Non-pigmented ciliary epithelial cell (primary cell): ENCODE measurements at regions not wholly inside any gene's neighbourhood (a gene's known extent, or its start where the extent isn't known, plus 50 kb on each side); places are given as distances from the start of the nearest gene placed in this dataset.
A peak's percentile ranks its signal among the peaks of the same experiment; 100 is the strongest.

Experiments used
- DNase-seq: peaks from one replicate; pipeline ENCODE4 v3.0.0-alpha.2; 2010; ENCODE audit warnings: low read depth

DNA sequence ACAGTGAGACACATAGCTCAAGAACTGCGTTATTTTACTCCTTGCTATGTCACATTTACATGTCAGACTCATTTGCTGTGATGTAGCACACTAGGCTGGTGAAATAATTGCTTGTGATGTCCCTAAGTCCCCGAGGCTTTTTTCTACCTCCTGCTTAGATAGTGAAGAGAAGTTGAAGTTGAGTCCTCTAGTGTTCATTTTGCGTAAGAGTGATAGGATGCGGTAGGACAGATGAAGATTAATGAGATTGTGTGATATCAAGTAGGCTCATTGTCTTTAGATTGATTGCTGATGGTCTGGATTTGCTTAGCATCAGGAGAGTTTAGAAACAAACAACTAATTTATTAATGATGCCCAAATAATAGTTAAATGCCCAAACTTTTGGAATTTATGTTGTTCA is 173.6 kb upstream of the NUDT6 start:
- DNase-seq: no peak

DNA sequence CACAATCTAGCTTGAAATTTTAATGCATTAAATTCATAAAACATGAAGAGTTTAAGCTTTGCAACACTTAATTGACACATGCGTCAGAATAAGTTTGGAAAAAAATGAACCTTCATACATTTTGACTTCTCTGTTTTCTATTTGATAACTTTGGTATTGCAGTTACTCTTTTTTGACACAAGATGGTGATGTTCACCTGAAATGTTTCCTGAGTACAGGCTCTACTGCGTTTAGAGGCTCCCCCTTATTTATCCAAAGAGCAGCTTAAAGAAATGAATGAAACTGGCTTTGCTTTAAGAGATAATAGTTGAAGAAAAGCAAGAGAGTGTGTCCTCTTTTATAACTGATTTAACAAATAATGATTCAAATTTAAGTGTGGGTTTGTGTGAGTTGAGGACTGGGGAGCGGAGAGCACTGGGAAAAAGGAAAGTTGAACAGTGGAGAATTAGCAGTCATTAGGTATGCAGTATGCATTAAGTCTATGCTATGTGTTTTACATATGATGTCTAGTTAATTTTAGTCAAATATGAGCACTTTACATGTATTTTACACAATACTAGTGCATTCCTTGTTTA is 180.6 kb upstream of the NUDT6 start:
- no peak for DNase-seq

DNA sequence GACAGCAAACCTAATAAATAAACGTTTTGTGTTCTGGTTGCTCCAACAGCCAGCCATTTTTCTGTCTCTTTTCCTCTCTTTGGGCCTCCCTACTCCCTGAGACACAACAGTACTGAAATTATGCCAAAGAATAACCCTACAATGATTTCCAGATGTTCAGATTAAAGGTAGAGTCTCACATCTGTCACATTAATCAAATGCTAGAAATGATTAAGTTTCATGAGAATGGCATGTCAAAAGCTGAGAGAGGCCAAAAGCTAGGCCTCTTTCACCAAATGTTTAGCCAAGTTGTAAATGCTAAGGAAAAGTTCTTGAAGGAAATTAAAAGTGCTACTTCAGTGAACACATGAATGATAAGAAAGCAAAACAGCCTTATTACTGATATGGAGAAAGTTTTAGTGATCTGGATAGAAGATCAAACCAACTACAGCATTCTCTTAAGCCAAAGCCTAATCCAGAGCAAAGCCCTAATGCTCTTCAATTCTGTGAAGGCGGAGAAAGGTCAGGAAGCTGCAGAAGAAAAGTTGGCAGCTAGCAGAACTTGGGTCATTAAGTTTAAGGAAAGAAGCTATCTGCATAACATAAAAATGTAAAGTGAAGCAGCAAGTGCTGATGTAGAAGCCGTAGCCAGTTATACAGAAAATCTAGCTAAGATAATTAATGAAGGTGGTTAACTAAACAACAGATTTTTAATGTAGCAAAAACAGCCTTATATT is 182.1 kb upstream of the NUDT6 start:
- no peak for DNase-seq

DNA sequence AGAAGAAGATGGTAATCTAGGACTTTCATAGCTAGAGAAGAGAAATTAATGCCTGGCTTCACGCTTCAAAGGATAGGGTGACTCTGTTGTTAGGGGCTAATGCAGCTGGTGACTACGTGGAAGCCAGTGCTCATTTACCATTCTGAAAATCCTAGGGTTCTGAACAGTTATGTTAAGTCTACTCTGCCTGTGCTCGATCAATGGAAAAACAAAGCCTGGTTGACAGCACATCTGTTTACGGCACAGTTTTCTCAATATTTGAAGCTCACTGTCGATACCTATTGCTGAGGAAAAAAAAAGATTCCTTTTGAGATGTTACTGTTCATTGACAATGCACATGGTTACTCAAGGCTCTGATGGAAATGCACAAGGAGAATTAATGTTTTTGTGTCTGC is 182.6 kb upstream of the NUDT6 start:
- DNase-seq: no peak

DNA sequence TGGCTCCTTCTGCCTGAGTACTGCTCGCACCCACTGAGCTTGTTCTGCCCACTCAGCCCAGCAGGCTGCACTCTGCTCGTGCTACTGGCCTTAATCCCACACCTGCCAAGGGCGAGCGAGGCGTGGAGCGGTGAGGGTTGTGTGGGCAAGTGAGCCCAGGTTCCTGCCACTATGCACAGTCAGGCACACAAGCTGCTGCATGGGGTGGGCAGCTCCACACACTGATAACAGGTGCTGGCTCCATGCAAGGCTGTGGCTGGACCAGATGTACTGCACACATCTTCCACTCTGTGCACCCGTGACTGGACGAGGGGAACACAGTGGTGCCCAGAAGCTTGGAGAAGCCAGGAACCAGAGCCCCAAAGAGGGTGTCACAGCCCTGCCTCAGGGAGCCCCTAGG is 184.3 kb upstream of the NUDT6 start:
- no peak for DNase-seq

DNA sequence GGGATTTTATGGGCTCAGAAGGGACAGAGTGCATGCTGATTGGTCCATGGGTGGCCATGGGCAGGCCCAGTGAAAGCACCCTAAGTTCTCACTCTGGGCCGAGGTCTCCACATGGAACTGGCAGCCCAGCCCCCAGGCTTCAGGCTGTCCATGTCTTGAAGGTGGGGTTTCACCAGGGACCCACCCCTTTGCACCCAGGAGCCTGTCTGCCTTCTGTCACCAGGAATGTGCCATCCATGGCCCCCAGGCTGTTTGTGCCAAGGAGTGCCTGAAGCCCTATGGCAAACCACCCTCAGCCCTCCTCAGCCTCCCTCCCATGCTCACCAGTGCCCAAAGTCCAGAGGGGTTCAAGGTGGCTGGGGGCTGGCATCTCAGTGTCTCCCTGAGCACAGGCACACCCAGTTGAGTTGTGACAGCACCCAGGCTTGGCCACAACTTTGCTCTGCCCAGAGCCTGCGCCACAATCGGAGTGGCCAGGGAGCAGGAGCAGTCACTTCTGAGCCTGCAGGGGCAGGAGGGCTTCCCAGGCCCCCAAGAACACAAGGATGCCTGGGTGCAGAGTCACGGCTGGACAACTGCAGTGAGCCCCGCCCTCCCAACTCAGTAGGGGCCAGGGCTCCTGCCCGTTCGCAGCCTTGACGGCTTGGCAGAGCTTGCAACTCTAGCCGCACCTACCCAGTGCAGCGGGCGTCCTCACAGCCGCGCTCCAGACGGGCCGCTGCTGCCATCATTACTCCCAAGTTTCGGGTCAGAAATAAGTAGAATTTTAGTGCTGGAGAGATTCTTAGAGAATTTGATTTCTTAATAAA is 185.3 kb upstream of the NUDT6 start:
- DNase-seq: no peak

DNA sequence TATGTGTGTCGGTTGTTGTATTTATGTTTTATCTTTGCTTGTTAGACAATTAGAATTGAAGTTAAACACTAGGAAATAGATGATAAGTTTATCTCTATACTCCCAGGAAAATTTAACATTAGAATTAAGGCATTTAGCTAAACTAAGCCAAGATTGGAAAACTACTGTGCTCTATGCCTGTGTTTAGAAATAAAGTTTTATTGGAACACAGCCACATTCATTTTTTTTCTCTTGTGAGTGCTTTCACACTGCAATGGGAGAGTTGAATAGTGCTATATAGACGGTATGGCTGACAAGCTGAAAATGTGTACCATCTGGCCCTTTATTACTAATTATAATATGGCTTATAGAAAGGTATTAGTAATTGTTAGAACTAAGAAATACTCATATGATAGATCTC is 186.7 kb upstream of the NUDT6 start:
- no peak for DNase-seq

DNA sequence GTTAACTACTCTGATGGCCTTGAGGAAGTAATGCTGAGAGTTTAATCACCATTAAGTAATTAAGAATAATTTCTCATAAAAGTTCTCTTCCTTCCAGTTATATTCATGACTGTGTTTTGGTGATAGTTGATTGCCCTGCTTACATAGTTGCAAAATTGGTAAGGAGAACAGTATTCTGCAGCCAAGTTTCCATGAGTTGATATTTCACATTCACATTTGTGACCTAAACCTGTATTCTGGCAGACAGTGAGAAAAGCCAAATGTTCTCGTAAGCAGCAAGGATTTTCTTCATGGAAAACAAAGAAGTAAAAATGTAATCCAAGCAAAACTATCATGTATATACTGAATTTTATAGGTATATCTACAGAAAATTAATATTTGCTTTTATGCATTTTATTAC is 187.8 kb upstream of the NUDT6 start:
- no peak for DNase-seq

DNA sequence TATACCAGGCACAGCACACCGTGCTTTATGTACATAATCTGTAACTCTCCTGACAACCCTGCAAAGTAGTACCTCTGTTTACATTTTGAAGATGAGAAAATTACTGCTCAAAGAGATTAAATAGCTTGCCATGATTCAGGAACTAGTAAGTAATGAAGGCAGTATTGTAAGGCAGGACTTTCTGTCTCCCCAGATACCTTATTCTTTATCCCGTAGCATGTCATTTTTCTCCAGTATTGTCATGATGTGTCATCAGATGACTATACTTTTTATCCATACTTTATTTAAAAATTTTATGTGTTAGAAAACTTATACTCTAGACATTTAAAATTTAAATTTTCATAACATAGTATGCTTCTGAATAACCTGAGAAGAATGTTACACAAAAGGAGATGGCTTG is 188.3 kb upstream of the NUDT6 start:
- no peak for DNase-seq

DNA sequence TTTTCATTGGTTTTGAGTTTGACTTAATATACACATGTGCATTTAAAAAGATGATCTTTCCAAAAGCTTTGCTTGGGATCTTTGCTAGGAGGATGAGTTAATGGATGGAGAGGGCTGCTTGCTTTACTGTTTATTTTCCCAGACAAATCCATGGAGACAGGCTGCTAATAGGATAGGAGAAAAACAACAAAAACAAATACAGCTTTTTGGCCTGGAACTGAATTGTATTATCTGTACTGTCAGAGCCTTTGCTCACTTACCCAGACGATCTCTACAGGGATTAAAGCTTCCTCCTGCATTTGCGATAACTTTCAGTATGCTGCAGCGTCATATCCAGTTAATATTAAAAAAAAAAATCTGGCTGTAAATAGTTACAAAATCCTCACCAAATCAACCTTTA is 190.8 kb upstream of the NUDT6 start:
- no peak for DNase-seq

DNA sequence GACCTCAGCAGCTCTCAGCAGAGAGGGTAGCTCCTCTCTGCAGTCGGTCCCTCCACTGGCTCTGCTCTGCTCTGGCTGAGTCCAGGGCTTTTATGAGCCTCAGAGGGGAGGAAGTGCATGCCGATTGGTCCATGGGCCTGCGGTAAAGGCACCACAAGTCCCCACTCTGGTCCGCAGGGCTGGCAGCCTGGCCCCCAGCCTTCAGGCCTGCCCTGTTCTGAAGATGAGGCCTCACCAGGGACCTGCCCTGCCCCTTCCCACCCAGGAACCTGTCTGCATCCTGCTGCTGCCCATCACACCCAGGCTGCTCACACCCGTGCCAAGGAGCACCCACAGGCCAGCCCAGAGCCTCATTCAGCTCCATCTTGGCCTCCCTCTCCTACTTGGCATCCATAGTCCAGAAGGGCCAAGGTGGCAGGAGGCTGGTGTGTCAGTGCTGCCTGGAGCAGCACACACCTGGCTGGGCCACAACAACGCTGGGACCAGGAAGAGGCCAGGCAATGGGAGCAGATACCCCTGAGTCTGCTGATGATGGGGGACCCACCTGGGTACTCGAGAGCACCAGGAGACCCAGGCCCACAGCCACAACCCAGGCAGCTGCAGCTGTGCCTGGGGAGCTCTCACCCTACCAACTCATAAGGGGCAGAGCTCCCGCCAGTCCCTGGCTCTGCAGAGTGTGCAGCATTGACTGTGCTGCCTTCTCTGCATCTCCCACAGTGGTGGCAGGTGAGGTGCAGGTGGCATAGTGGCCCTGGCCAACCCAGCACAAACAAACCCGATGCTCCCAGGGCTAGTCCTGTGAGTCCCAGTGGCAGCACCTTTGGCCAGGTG is 191.9 kb upstream of the NUDT6 start:
- no peak for DNase-seq

DNA sequence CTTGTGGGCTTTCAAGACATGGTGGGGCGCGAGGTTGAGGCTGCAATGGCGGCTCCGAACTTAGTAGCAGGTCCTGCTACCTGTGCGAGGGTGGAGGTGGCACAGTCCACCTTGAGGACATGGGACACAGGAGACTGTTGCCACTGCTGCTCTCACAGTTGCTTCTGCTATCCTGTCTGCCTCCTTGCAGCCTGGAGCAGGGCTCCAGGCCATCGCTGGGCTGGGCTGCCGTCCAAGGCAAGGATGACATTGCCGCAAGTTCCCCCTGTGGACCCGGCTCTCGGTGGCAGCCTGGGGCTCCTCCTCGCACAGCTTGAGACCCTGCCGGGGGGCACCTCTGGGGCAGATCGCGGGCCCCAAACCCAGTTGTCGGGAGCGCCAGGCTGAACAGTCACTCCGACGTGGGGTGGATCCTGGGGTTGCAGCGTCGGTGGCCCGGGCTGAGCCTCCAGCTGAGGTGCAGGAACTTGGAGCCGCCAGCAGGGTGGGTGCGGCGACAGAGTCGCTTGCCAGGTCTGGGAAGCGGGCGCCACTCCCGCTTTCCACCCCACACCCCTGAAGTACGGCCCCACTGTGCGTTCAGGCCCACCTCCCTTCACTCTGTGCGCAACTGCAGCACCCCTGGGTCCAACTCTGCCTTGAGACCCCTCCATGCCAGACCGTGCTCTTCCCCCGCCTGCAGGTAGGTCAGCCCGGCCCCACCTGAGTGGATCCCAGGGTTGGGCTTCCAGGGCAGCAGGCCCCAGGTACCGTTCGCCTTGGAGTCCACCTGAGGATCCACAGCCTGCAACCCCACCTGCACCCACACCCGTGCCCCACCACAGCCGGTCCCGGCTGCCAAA is 192.7 kb upstream of the NUDT6 start:
- no peak for DNase-seq

DNA sequence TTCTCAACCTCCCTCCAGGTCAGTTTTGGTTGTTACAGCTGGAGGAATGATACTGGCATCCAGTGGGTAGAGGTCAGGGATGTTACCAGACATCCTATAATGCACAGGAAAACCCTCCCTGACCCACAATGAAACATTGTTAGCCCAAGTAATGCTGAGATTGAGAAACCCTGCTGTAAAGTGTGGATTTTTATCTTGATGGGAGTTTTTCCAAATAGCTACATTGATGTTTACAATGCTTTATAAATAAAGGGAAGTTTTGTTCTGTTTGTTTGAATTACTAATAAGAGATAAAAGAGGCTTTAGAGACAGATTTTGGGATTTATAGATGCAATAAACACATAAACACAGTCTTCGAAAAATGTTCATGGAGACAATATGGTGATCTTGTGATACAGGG is 194.0 kb upstream of the NUDT6 start:
- no peak for DNase-seq

DNA sequence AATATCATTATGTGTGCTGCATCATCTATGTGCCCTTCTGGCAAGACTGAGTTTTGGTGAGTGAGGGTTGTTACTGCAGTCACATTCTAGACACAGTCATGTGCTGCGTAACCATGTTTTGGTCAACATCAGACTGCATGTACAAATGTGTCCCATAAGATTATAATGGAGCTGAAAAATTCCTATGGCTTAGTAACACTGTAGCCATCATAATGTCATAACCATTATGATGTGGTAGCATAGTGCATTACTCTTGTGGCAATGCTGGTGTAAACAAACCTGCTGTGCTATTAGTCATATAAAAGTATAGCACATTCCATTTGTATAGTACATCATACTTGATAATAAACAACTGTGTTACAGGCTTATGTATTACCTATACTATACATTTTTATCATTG is 198.1 kb upstream of the NUDT6 start:
- peak; percentile 67 for DNase-seq

DNA sequence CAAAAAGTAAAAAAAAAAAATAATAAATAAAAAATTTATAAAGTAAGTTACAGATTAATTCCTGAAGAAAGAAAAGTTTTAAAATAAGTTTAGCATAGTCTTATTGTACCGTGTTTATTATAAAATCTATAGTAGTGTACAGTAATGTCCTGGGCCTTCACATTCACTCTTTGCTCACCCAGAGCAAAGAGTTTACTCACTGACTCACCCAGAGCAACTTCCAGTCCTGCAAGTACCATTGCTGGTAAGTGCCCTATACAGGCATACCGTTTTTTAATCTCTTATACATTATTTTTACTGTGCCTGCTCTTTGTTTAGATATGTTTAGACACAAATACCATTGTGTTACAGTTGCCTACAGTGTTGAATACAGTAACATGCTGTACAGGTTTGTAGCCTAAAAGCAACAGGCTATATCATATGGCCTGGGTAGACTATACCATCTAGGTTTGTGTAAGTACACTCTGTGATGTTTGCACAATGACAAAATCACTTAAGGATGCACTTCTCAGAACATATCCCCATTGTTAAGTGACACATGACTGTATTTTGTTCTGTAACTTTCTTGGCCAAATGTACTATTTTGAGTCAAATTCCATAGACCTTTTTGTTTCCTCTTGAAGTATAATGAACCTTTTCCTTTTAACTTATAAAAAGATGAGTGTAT is 199.0 kb upstream of the NUDT6 start:
- no peak for DNase-seq

DNA sequence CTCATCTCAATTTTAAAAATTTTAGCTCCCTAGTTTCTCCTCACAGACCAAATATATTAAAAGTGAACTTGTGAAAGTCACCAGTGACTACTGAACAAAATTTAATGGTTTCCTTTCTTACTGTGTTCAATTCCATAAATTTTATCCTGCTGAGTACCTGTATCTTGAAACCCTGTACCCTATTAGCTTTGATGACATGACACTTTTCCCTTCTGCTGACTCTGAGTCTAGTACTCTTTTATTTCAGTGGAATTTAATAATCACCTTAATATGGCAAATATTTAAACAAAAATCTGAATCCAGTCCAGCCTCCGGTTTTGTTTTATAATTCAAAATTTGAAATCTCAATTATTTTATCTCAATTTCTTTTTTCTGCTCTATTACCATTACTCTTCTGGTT is 203.1 kb upstream of the NUDT6 start:
- DNase-seq: no peak

DNA sequence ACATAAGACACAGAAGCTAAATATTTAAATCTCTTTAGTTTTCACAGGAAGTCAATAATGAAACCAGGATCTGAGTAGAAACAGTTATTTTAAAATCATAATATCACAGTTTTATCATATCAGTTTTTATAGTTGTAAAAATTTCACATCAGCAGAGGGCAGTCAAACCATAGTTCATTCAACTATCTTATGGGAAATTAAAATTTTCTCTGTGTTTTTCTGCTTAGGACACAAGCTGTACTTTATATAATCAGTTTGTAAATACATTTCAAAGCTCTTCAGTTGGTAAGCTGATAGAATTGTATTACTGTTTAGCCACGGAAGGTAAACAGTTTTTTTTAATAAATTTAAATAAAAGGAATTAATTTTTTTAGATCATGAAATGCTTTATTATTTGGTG is 204.8 kb upstream of the NUDT6 start:
- DNase-seq: no peak

DNA sequence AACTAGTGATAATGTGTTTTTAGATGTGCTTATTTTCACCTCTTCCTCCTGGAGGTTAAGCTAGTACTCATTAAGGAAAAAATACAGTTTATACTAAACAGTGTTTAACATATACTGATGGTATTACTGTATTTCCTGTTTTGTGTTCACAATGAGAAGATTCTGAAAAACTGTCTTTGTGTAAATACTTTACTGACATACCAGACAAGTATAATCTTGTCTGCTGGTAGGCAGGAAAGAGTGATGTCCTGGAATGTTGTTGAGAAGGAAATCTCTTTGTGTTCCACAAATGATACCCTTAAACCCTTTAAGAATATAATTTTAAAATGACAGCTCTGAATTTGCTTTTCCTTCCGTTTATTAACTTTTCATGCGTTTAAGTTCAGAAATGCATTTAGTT is 205.5 kb upstream of the NUDT6 start:
- DNase-seq: no peak

DNA sequence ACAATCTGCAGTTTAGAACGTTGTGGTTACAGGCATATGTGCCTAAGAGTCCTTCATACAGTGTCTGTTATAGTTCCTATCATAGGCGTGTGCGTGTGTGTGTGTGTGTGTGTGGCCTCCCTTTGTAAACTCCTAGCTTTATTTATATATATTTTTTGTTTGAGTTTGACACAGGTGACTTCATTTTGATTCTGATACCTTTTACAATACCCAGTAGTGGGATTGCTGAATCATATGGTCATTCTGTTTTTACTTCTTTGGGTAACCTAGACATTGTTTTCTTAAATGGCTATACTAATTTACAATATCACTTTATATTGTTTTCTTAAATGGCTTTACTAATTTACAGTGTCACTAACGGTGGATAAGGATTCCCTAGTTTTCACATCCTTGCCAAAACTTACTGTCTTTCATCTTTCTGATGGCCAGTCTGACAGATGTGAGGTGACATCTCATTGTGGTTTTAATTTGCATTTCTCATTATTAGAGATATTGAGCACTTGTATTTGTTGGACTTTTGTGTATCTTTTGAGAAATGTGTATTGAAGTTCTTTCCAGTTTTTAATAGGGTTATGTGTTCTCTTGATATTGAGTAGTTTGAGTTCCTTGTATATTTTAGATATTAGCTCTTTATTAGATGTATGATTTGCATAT is 211.1 kb upstream of the NUDT6 start:
- no peak for DNase-seq

DNA sequence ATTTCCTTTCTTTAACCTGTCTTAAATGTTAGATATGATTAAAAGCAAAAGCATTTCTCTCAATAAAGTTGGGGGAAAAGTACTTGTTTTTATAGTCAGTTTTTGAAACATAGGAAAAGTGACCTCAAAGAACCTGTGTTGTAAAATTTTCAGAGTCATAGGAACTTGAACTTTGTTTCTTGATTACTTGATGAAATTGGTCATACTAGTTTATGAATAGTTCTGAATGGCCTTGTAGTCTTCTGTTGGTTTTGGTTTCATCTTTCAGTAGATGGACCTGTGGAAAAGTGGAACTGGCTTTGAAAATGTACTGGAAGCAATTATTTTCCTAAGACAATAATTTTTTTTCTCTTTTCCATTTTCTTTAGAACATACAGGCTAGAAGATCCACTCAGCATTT is 222.2 kb upstream of the NUDT6 start:
- no peak for DNase-seq

DNA sequence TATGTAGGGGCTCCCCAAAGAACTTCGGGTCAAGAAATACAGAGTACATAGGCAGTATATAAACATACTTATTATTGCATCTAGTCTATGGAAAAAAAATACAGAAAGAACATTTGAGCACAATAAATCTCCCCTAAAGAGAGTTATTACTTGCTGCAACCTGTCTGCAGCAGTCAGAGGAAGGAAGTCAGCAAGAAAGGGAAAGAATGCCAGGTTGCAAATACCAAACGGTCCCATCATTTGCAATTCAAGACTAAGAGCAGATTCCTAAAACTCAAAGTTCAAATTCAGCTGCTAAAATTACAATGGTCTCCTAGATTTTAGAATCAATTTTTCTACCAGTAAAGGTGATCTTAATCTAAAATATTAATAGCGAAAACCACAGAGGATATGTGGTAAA is 236.2 kb upstream of the NUDT6 start:
- DNase-seq: no peak
